ENCODE measurements at regions not wholly inside any gene's neighbourhood (a gene's known extent, or its start where the extent isn't known, plus 50 kb on each side); places are given as distances from the start of the nearest gene placed in this dataset.
"Not testable (repeated sequence)": the region's sequence is repeated elsewhere in the genome, so short reads cannot be mapped to it uniquely, and the experiment has no call there.

DNA sequence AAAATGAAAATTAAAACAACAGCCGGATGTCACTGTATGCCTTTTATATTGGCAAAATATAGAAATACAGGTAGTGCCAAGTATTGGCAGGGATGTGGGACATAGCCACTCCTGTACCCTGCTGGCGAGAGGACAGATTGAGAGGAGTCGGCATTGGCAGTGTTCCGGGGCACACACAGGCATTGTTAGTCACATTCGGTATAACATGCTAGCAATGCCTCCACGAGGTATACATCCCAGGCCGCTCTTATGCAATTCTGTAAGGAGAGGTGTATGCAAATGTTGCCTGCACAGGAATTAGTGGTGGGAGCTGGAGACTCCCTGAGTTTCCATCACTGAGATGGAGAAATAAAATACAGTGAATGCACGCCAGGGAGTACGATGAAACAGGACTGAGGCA is 99.4 kb upstream of the DLG1 start:
- DNase-seq (ENCODE audit: low spot score) = no peak
- Histone ChIP-seq H3K27ac (ENCODE audit: low read depth in 1 of 2, low read length in 2 of 2) (no peak overlapping the region), H3K27me3 (ENCODE audit: control insufficient read depth in 4 of 4, insufficient read depth in 4 of 4, low read length in 3 of 4) (no peaks in the 10 kb centered on the region), H3K9ac (ENCODE audit: low read depth in 1 of 2, low read length in 2 of 2) (no peak overlapping the region), H3K4me1 (ENCODE audit: control insufficient read depth in 4 of 4, insufficient read depth in 4 of 4, low read length in 3 of 4) (no peaks in the 10 kb centered on the region), H3K4me3 (ENCODE audit: low read depth in 1 of 3, low read length in 3 of 3) (no peak overlapping the region), H3K36me3 (ENCODE audit: control insufficient read depth in 4 of 4, insufficient read depth in 3 of 4, low read depth in 1 of 4, low read length in 3 of 4) (no peaks in the 10 kb centered on the region), H3K9me3 (ENCODE audit: control insufficient read depth in 4 of 4, low read length in 3 of 4) (no peaks in the 10 kb centered on the region)
- 95% methylated on average over 9 of the region's 9 CpGs for WGBS
- TF ChIP-seq NR2F2 (IDR thresholded peaks at IDR 0.05) (no peak), HNF4A (conservative IDR thresholded peaks at IDR 0.05) (no peak), SP1 (IDR thresholded peaks at IDR 0.05) (no peak), FOXA1 (IDR thresholded peaks at IDR 0.05) (no peak), TAF1 (conservative IDR thresholded peaks at IDR 0.05) (no peak), RXRA (IDR thresholded peaks at IDR 0.05) (no peak), RAD21 (IDR thresholded peaks at IDR 0.05) (no peak)
- TF ChIP-seq, protein P1, sequence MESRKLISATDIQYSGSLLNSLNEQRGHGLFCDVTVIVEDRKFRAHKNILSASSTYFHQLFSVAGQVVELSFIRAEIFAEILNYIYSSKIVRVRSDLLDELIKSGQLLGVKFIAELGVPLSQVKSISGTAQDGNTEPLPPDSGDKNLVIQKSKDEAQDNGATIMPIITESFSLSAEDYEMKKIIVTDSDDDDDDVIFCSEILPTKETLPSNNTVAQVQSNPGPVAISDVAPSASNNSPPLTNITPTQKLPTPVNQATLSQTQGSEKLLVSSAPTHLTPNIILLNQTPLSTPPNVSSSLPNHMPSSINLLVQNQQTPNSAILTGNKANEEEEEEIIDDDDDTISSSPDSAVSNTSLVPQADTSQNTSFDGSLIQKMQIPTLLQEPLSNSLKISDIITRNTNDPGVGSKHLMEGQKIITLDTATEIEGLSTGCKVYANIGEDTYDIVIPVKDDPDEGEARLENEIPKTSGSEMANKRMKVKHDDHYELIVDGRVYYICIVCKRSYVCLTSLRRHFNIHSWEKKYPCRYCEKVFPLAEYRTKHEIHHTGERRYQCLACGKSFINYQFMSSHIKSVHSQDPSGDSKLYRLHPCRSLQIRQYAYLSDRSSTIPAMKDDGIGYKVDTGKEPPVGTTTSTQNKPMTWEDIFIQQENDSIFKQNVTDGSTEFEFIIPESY (IDR thresholded peaks at IDR 0.05) = no peak
- TF ChIP-seq, protein P2, sequence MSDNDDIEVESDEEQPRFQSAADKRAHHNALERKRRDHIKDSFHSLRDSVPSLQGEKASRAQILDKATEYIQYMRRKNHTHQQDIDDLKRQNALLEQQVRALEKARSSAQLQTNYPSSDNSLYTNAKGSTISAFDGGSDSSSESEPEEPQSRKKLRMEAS (IDR thresholded peaks at IDR 0.05) = no peak

- H3K9ac ChIP-seq (ENCODE audit: low read depth in 1 of 2, low read length in 2 of 2) = no peak overlapping the region
- TF ChIP-seq RAD21 (IDR thresholded peaks at IDR 0.05) = no peak
- TF ChIP-seq, protein P2 (IDR thresholded peaks at IDR 0.05) = no peak
- no peak for TF ChIP-seq FOXA1 (IDR thresholded peaks at IDR 0.05)
- TF ChIP-seq HNF4A (conservative IDR thresholded peaks at IDR 0.05) = no peak
- no peak for TF ChIP-seq GABPA (IDR thresholded peaks at IDR 0.05 in 1 of 2, conservative IDR thresholded peaks at IDR 0.05 in 1 of 2)
- TF ChIP-seq REST (IDR thresholded peaks at IDR 0.05) = no peak
- TF ChIP-seq YY1 (IDR thresholded peaks at IDR 0.05) = no peak
- TF ChIP-seq SP1 (IDR thresholded peaks at IDR 0.05) = no peak
- TF ChIP-seq, protein P1 (IDR thresholded peaks at IDR 0.05) = no peak
- no peak for TF ChIP-seq NR2F2 (IDR thresholded peaks at IDR 0.05)
- TF ChIP-seq, protein P3, sequence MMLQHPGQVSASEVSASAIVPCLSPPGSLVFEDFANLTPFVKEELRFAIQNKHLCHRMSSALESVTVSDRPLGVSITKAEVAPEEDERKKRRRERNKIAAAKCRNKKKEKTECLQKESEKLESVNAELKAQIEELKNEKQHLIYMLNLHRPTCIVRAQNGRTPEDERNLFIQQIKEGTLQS (IDR thresholded peaks at IDR 0.05) = no peak
These were observed 96.3 kb upstream of the DLG1 start for GRCh38 chr3:197394464-197395321.

GRCh38 chr3:197394126-197394463 is 95.7 kb upstream of the DLG1 start:
- not testable (repeated sequence) for H3K4me3 ChIP-seq (ENCODE audit: low read depth in 1 of 3, low read length in 3 of 3); H3K36me3 ChIP-seq (ENCODE audit: control insufficient read depth in 4 of 4, insufficient read depth in 3 of 4, low read depth in 1 of 4, low read length in 3 of 4); H3K27ac ChIP-seq (ENCODE audit: low read depth in 1 of 2, low read length in 2 of 2); H3K9ac ChIP-seq (ENCODE audit: low read depth in 1 of 2, low read length in 2 of 2); DNase-seq (ENCODE audit: low spot score); H3K9me3 ChIP-seq (ENCODE audit: control insufficient read depth in 4 of 4, low read length in 3 of 4); H3K27me3 ChIP-seq (ENCODE audit: control insufficient read depth in 4 of 4, insufficient read depth in 4 of 4, low read length in 3 of 4); H3K4me1 ChIP-seq (ENCODE audit: control insufficient read depth in 4 of 4, insufficient read depth in 4 of 4, low read length in 3 of 4)
- 96% methylated on average over 8 of the region's 8 CpGs for WGBS

More at GRCh38 chr3:197394464-197395321, 96.3 kb upstream of the DLG1 start:
- no peak for DNase-seq (ENCODE audit: low spot score)
- no peaks in the 10 kb centered on the region for H3K36me3 ChIP-seq (ENCODE audit: control insufficient read depth in 4 of 4, insufficient read depth in 3 of 4, low read depth in 1 of 4, low read length in 3 of 4)
- H3K4me1 ChIP-seq (ENCODE audit: control insufficient read depth in 4 of 4, insufficient read depth in 4 of 4, low read length in 3 of 4) = no peaks in the 10 kb centered on the region
- H3K4me3 ChIP-seq (ENCODE audit: low read depth in 1 of 3, low read length in 3 of 3) = no peak overlapping the region
- no peak overlapping the region for H3K27ac ChIP-seq (ENCODE audit: low read depth in 1 of 2, low read length in 2 of 2)
- WGBS = 90% methylated on average over 25 of the region's 25 CpGs
- H3K9me3 ChIP-seq (ENCODE audit: control insufficient read depth in 4 of 4, low read length in 3 of 4) = no peaks in the 10 kb centered on the region
- no peaks in the 10 kb centered on the region for H3K27me3 ChIP-seq (ENCODE audit: control insufficient read depth in 4 of 4, insufficient read depth in 4 of 4, low read length in 3 of 4)

Measured in liver (tissue), 7 donors.